B cell (primary cell): ENCODE measurements at regions not wholly inside any gene's neighbourhood (a gene's known extent, or its start where the extent isn't known, plus 50 kb on each side); places are given as distances from the start of the nearest gene placed in this dataset.

ENCODE experiments used
- ATAC-seq: fragments of 200-7000 bp; cut with Tn5 transposase; one replicate; pipeline ENCODE4 v1.10.0; 2021; ENCODE audit warnings: low read depth, mild to moderate bottlenecking, moderate number of reproducible peaks, moderate library complexity
- CTCF ChIA-PET: fragments of 350-600 bp; sonication (Branson Sonifier 250); formaldehyde crosslinking; loops from one replicate; lab custom pipeline; 2021; ENCODE audit warnings: antibody characterized with exemption, inconsistent platforms; lab: Charles Lee
- POLR2A ChIA-PET: fragments of 350-600 bp; sonication (Branson Sonifier 250); formaldehyde crosslinking; loops from one replicate; lab custom pipeline; 2021; ENCODE audit warnings: antibody characterized with exemption; lab: Charles Lee
- DNase-seq: peaks from one replicate; pipeline ENCODE4 v3.0.0; 2013
- H2AFZ ChIP-seq: 2 replicates; pipeline ENCODE4 v1.6.1; 2012; ENCODE audit warnings: mild to moderate bottlenecking, low read depth, low read length; ENCODE audit not compliant: insufficient read depth, poor library complexity, severe bottlenecking
- H3K27ac ChIP-seq, 2 donors: 1 replicate in 1 of 2; 2 replicates in 1 of 2; pipeline ENCODE4 v1.5.1; 2012 to 2013; ENCODE audit warnings: low read length in 2 of 2, mild to moderate bottlenecking in 2 of 2, moderate library complexity in 1 of 2
- H3K27me3 ChIP-seq, 4 experiments: fragments of 200-600 bp in 1 of 4; sonication (generic) in 1 of 4; replicated peaks in 1 of 4; 1 replicate in 2 of 4; 2 replicates in 2 of 4; pipeline versions ENCODE4 v1.6.1 to v1.7.0; 2013 to 2016; ENCODE audit warnings: low read length in 3 of 4, mild to moderate bottlenecking in 2 of 4, mixed read lengths in 1 of 4, moderate library complexity in 1 of 4; ENCODE audit not compliant: insufficient read depth in 4 of 4, control insufficient read depth in 3 of 4; ENCODE audit errors: control extremely low read depth in 1 of 4
- H3K36me3 ChIP-seq, 2 experiments: replicated peaks in 1 of 2; 1 replicate in 1 of 2; 2 replicates in 1 of 2; pipeline versions ENCODE4 v1.6.1 to v1.7.1; 2013; ENCODE audit warnings: low read length in 1 of 2; ENCODE audit not compliant: insufficient read depth in 2 of 2, control insufficient read depth in 1 of 2; ENCODE audit errors: control extremely low read depth in 1 of 2, extremely low read depth in 1 of 2
- H3K4me1 ChIP-seq, 2 donors: fragments of 200-600 bp in 1 of 2; sonication (generic) in 1 of 2; 1 replicate in 1 of 2; 2 replicates in 1 of 2; pipeline versions ENCODE4 v1.5.1 to v1.6.1; 2013 to 2017; ENCODE audit warnings: low read length in 2 of 2; ENCODE audit not compliant: control insufficient read depth in 2 of 2, insufficient read depth in 2 of 2
- H3K4me2 ChIP-seq: replicated peaks from 2 replicates; pipeline ENCODE3; 2012; ENCODE audit warnings: mild to moderate bottlenecking, low read depth, low read length; ENCODE audit not compliant: poor library complexity, severe bottlenecking
- H3K4me3 ChIP-seq, 5 experiments: fragments of 200-600 bp in 1 of 5; sonication (generic) in 1 of 5; 1 replicate in 3 of 5; 2 replicates in 2 of 5; pipeline versions ENCODE4 v1.5.1 to v1.7.0; 2011 to 2016; ENCODE audit warnings: low read length in 4 of 5, mild to moderate bottlenecking in 4 of 5, low read depth in 2 of 5, control low read depth in 1 of 5, moderate library complexity in 1 of 5; ENCODE audit not compliant: insufficient read depth in 1 of 5; ENCODE audit errors: control extremely low read depth in 1 of 5, extremely low read depth in 1 of 5
- H3K79me2 ChIP-seq: fragments of 200-600 bp; sonication (generic); one replicate; pipeline ENCODE4 v1.6.0; 2016; ENCODE audit warnings: low read length; ENCODE audit not compliant: control insufficient read depth, insufficient read depth
- H3K9ac ChIP-seq: fragments of 200-600 bp; sonication (generic); 2 replicates; pipeline ENCODE4 v1.6.1; 2017; ENCODE audit warnings: mild to moderate bottlenecking, low read length, moderate library complexity
- H3K9me3 ChIP-seq, 3 donors: one replicate each; pipeline versions ENCODE4 v1.6.1 to v1.7.1; 2013; ENCODE audit warnings: low read length in 2 of 3; ENCODE audit not compliant: control insufficient read depth in 2 of 3, insufficient read depth in 1 of 3; ENCODE audit errors: control extremely low read depth in 1 of 3
- H4K20me1 ChIP-seq: 2 replicates; pipeline ENCODE4 v1.6.0; 2012; ENCODE audit warnings: mild to moderate bottlenecking, low read length; ENCODE audit not compliant: insufficient read depth, control insufficient read depth, poor library complexity, severe bottlenecking
- H3K27ac Mint-ChIP-seq: one replicate; pipeline ENCODE4 v1.8.0; 2021; ENCODE audit warnings: mixed read lengths
- H3K27me3 Mint-ChIP-seq: one replicate; pipeline ENCODE4 v1.8.0; 2021; ENCODE audit warnings: mixed read lengths
- H3K4me1 Mint-ChIP-seq: one replicate; pipeline ENCODE4 v1.8.0; 2021; ENCODE audit warnings: mixed read lengths
- H3K4me3 Mint-ChIP-seq: one replicate; pipeline ENCODE4 v1.8.0; 2021; ENCODE audit warnings: mixed read lengths
- H3K9me3 Mint-ChIP-seq: one replicate; pipeline ENCODE4 v1.8.0; 2022; ENCODE audit warnings: mixed read lengths; ENCODE audit not compliant: insufficient read depth
- CTCF ChIP-seq: fragments of 200-600 bp; IDR thresholded peaks from one replicate; pipeline ENCODE4 v1.8.0; 2022; ENCODE audit warnings: antibody characterized with exemption, mild to moderate bottlenecking
- EZH2 ChIP-seq: IDR thresholded peaks from 2 replicates; pipeline ENCODE4 v1.6.1; 2012; ENCODE audit warnings: borderline replicate concordance, low read depth, mild to moderate bottlenecking, moderate library complexity, low read length; ENCODE audit not compliant: insufficient read depth, poor library complexity, severe bottlenecking
- WGBS: methylation state at CpG from one replicate; pipeline ENCODE4 v1.1.5; 2013; ENCODE audit warnings: missing lambda C conversion rate; ENCODE audit not compliant: insufficient coverage; 5-methylcytosine and 5-hydroxymethylcytosine counted together
- intact Hi-C: fragments of 100-400 bp; cut with micrococcal nuclease; formaldehyde crosslinking; loops from one replicate; pipeline ENCODE4 v1.10.0; 2022

GRCh38 chr15:96270581-96271172, 59.8 kb upstream of the NR2F2 start:
- DNase-seq (no peak), ATAC-seq (no peak)
- H3K4me1 Mint-ChIP-seq = no peaks in the 10 kb centered on the region
- no peaks in the 10 kb centered on the region for H3K27me3 Mint-ChIP-seq
- intact Hi-C loops = no loop called here
- POLR2A ChIA-PET = no interaction called here
- peaks cover 0 to 3% (median 0%) of the 10 kb centered on the region in 3 donors for H3K9me3 ChIP-seq
- WGBS = 78% methylated on average over 4 of the region's 6 CpGs
- no peaks in the 10 kb centered on the region for H3K27me3 ChIP-seq
- no peak overlapping the region for H3K9ac ChIP-seq
- H3K9me3 Mint-ChIP-seq = peaks cover 4% of the 10 kb centered on the region
- no peaks in the 10 kb centered on the region for H3K79me2 ChIP-seq
- no peak for TF ChIP-seq EZH2
- no peaks in the 10 kb centered on the region for H3K4me1 ChIP-seq
- no peak overlapping the region for H3K27ac Mint-ChIP-seq
- no peak overlapping the region for H3K4me3 ChIP-seq
- H3K27ac ChIP-seq = no peak overlapping the region
- no peaks in the 10 kb centered on the region for H4K20me1 ChIP-seq
- H3K4me2 ChIP-seq = no peak overlapping the region
- CTCF ChIA-PET = no interaction called here
- no peak overlapping the region for H3K4me3 Mint-ChIP-seq
- H3K36me3 ChIP-seq = no peaks in the 10 kb centered on the region
- H2AFZ ChIP-seq = no peak overlapping the region

- Mint-ChIP-seq H3K4me3 (no peak overlapping the region), H3K4me1 (no peaks in the 10 kb centered on the region), H3K27me3 (no peaks in the 10 kb centered on the region), H3K9me3 (peaks cover 2% of the 10 kb centered on the region), H3K27ac (no peak overlapping the region)
- Histone ChIP-seq H2AFZ (no peak overlapping the region), H4K20me1 (no peaks in the 10 kb centered on the region), H3K4me3 (no peak overlapping the region), H3K4me2 (no peak overlapping the region), H3K9me3 (peaks cover 0 to 3% (median 0%) of the 10 kb centered on the region in 3 donors), H3K27ac (no peak overlapping the region), H3K4me1 (no peaks in the 10 kb centered on the region), H3K27me3 (no peaks in the 10 kb centered on the region), H3K9ac (no peak overlapping the region), H3K36me3 (no peaks in the 10 kb centered on the region), H3K79me2 (no peaks in the 10 kb centered on the region)
- ChIA-PET CTCF (no interaction called here), POLR2A (no interaction called here)
- WGBS = no CpG with 5 or more reads among the region's 1 CpG
- ATAC-seq (no peak), DNase-seq (no peak)
- TF ChIP-seq EZH2 (no peak), CTCF (no peak)
- intact Hi-C loops = no loop called here
Measured at GRCh38 chr15:96272427-96272826, 58.1 kb upstream of the NR2F2 start.
